T47D (cell line): ENCODE measurements at regions not wholly inside any gene's neighbourhood (a gene's known extent, or its start where the extent isn't known, plus 50 kb on each side); places are given as distances from the start of the nearest gene placed in this dataset.
"Not testable (repeated sequence)": the region's sequence is repeated elsewhere in the genome, so short reads cannot be mapped to it uniquely, and the experiment has no call there.

Experiments used
- DNase-seq, 2 experiments: peaks; one replicate each; pipeline versions ENCODE4 v3.0.0 to v3.0.0-alpha.2; 2011 to 2012; ENCODE audit warnings: low read depth in 1 of 2, low spot score in 1 of 2
- JUND ChIP-seq: IDR thresholded peaks from 2 replicates; pipeline ENCODE4 v1.6.1; 2012; ENCODE audit warnings: low read depth
- in situ Hi-C: cut with HindIII; loops from 2 replicates; pipeline ENCODE4 v1.10.0; 2016; ENCODE audit warnings: low sequenced_read_pairs, low pct_unique_long_range_greater_than_20kb

DNA sequence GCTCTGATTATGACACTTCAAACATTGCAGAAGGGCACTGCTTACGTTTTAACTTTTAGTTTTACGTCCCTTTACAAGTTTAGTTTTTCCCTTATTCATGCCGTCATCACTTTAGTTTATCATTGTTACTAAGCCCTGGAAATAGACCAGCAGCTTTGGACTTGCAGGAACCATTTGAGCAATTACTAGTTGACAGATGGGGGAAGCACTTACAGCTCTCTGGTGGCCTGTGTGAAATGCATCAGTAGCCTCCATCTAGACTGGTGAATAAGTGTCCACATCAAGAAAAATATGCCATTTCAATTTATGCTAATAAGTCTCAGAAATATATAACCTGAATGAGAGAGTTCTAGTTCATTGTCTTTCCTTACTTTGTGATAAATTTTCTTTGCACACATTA lies 194.9 kb upstream of the GRM3 start:
- TF ChIP-seq JUND: no peak
- DNase-seq: no peak
- in situ Hi-C loops: no loop called here

- TF ChIP-seq JUND: no peak
- in situ Hi-C loops: no loop called here
- no peak for DNase-seq
Measured at GRCh38 chr7:86445285-86445684, 198.4 kb upstream of the GRM3 start.

- TF ChIP-seq JUND: no peak
- in situ Hi-C loops: no loop called here
- DNase-seq: no peak
Measured at GRCh38 chr7:86444245-86444644, 199.5 kb upstream of the GRM3 start.

GRCh38 chr7:86440420-86440819 lies 203.3 kb upstream of the GRM3 start:
- in situ Hi-C loops, DNase-seq: not testable (repeated sequence)

DNA sequence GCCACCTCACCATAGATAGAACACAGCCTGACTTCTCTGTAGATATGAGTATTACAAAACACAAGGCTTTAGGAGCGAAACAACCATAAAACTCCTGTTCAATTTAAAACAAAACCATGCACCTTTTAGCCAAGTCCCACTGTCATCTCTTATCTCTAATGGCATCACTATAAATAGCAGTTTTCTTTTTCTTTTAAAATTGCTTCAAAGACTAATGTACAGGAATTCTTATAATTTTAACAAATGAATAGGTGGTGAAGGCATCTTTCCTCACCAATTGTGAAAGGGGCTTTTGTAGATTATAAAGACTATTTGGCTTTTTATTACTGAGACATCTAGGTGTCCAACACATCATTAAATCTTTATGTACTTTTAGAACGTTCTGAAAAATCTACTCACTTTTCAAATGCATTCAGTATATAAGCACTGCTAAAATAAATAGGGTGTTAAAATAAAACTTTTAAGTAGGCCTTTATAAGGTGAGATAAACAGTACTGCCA lies 205.7 kb upstream of the GRM3 start:
- no peak for TF ChIP-seq JUND
- in situ Hi-C loops: no loop called here
- DNase-seq: no peak

- in situ Hi-C loops: no loop called here
- no peak for DNase-seq
- no peak for TF ChIP-seq JUND
Measured at GRCh38 chr7:86431761-86432160, 211.9 kb upstream of the GRM3 start.

DNA sequence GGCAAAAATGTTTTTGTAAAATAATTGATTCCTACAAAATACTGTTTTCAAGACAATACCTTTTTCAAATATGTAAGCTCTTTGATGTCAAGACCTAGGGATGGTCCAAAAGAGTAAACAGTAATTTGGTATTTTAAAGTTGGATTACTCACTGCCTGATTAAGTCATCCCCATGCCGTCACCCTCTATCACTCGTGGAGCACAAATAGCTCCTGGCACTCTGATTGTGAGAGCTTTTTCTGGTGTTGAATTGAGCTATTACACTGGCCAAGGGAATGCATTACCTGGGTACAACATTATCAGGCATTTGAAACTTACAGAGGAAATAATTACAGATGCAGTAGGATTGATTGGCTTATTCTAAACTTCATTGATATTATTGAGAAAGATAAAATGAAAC lies 231.9 kb upstream of the GRM3 start:
- in situ Hi-C loops: no loop called here
- no peak for TF ChIP-seq JUND
- no peak for DNase-seq

GRCh38 chr7:86407291-86407690 lies 236.4 kb upstream of the GRM3 start:
- no peak for TF ChIP-seq JUND
- no peak for DNase-seq
- in situ Hi-C loops: no loop called here

- DNase-seq: no peak
- no peak for TF ChIP-seq JUND
- in situ Hi-C loops: no loop called here
Measured at GRCh38 chr7:86391813-86392212, 251.9 kb upstream of the GRM3 start.

DNA sequence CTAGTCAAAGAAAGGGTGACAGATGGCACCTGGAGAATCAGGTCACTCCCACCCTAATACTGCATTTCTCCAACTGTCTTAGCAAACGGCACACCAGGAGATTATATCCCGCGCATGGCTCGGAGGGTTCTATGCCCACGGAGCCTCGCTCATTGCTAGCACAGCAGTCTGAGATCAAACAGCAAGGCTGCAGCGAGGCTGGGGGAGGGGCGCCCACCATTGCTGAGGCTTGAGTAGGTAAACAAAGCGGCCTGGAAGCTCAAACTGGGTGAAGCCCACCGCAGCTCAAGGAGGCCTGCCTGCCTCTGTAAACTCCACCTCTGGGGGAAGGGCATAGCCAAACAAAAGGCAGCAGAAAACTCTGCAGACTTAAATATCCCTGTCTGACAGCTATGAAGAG lies 268.1 kb upstream of the GRM3 start:
- in situ Hi-C loops: not testable (repeated sequence)

DNA sequence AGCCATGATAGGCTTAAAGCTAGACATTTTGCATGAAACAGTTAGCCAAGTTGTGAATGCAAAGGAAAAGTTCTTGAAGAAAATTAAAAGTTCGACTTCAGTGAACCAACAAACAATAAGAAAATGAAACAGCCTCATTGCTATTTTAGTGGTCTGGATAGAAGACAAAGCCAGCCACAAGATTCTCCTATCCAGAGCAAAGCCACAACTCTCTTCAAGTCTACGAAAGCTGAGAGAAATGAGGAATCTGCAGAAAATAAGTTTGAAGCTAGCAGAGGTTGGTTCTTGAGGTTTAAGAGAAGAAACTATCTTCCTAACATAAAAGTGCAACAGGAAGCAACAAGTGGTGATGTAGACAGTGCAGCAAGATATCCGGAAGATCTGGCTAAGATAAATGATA lies 271.4 kb upstream of the GRM3 start:
- in situ Hi-C loops: no loop called here
- DNase-seq: no peak
- TF ChIP-seq JUND: no peak

More for the DNA sequence above, 268.1 kb upstream of the GRM3 start:
- DNase-seq: not testable (repeated sequence)

DNA sequence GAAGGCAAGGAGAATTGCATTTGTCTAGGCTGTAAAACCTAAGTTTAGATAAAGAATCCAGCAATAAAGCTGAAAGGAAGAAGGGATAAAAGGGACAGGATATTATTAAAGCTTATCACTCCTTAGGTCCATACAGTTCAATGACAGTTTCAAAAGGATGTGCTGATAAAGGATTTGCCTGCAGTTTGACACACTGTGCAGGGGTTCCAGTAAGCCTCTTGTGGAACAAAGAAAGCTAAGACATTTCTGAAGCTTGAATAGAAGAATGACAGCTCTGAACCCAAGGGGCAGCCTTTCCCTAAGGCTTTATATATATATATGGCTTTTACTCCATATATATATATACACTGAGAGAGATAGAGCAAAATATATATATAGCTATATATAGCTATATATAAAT lies 276.8 kb upstream of the GRM3 start:
- DNase-seq: no peak
- TF ChIP-seq JUND: no peak
- in situ Hi-C loops: no loop called here

- in situ Hi-C loops, DNase-seq: not testable (repeated sequence)
Measured at GRCh38 chr7:86340407-86340806, 303.3 kb upstream of the GRM3 start.

DNA sequence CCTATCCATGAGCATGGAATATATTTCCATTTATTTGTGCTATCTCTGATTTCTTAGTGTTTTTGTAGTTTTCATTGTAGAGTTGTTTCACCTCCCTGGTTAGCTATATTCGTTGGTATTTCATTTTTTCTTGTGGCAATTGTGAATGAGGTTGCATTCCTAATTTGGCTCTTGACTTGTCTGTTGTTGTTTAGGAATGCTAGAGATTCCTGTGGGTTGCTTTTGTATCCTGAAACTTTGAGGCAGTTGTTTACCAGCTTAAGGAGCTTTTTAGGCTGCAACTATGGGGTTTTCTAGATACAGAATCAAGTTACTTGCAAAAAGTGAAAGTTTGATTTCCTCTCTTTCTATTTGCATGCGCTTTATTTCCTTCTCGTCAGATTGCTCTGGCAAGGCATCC lies 304.7 kb upstream of the GRM3 start:
- TF ChIP-seq JUND: no peak
- in situ Hi-C loops: no loop called here
- no peak for DNase-seq
